Effector CD8-positive, alpha-beta T cell (primary cell): ENCODE measurements at regions not wholly inside any gene's neighbourhood (a gene's known extent, or its start where the extent isn't known, plus 50 kb on each side); places are given as distances from the start of the nearest gene placed in this dataset.

Experiments
- DNase-seq: peaks from one replicate; lab custom pipeline; 2025; lab: John Stamatoyannopoulos, UW

GRCh38 chr16:85376292-85377095 lies 236.6 kb upstream of the GSE1 start:
- DNase-seq = no peak

DNA sequence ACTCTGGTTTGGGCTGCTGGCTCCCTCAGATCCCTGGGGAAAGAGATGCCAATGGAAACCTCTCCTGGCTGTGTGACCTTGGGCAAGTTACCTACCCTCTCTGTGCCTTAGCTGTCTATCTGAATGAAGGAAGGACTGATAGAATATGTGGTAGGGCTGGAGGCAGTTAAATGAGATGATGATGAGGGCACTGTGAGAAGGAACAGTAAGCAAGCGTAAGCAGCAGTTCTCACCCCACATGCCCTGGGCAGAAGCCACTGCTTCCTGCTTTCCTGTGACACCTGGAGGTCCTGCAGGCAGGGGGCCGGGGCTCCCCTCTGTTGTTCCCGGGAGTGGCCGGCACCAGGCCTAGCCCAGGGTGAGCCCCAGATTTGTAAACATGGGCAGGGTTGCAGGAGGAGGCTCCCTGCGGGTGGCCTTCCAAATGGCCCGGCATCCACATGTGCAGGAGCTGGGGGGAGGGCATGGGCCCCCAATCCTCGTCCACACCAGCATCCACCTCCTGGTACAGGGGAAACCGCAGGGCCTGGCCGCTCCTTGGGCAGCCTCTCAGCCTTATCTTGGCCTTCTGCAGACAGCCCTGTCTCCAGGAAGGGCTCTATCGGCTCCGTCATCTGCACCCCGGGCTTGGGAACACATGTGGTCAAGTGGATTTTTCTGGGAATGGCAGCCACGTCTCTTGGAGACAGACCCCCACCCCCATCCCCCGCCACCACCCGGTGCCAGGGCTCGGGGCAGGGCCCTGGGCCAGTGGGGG lies 235.6 kb upstream of the GSE1 start:
- DNase-seq = no peak

DNA sequence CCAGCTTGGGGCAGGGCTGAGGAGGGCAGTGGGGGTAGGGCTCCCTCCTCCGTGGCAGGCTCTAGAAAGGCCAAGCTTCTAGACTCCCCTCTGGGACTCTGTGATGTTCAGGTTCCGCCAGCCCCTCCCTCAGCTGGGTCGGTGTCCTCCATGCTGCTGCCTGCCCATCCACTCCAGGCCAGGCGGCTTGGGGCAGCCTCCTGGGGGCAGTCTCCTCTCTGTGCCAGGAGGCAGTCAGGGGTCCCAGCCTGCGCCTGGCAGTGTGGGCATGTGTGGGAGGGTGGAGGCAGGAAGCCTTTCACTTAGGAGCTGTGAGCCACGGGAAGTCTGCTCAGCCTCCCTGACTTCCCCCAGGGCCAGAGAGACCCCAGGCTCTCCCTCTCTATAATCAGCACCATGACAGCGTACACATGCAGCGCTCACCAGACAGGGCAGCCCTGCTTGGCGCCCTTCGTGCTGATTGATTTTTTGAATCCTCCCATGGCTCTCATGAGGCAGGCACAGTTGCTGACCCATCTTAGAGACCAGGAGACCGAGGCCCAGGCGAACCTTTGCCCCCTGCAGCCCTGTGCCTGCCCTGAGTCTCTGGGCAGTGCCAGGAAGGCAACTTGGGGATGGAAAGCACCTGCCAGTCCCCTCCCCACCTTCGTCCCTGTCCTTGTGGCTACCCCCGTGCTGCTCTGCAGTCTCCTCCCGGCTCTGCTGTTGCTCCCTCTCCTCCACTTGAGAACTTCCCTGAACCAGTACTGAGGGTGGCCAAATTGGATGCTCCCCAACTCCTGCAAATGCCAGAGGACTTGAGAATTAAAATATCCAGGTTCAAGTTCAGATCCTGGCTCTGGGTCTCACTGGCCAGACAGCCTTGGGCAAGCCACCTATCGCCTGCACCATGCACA lies 234.7 kb upstream of the GSE1 start:
- no peak for DNase-seq

DNA sequence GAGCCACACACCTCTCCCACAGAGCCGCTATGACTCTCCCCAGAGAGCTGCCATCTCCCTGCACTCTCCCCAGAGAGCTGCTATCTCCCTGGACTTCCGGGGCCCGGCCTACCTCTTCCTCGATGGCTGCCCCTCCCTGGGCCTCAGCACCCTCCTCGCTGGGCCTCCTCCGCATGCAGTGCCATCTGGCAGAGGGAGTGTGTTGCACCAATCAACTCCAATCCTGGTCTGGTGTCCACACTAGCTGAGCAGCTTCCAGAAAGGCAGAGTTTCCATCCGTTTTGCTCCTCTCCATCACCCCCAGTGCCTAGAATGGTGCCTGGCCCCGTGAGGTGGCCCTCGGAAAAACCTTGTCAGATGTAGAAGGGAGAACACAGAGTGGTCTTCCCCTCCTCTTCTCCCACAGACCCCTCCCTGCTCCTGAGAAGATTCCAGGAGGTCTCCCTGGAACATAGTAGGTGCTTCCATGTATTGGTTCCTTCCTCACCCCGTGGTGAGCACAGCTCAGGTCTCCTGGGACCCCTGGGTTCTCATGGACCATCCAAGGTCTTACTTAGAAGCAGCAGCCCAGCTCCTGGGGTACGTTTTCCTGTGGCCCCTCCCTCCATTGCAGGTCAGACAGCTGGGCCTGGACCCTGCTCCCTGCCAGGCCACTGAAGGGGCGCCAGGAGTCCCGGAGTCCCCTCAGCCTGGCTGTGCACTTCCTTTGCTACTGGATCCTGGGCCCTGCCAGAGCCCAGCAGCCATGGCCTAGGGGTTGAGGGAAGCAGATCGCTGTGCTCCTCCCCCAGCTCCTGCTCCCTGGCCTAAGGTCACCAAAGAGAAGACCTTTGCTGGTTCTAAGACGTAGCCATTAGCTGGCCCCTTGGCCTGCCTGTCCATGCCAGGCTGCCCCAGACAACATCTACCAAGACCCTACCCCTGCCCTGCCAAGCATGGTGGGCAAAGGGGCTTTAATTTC lies 233.8 kb upstream of the GSE1 start:
- no peak for DNase-seq

GRCh38 chr16:85380002-85380395 lies 233.1 kb upstream of the GSE1 start:
- DNase-seq = no peak

GRCh38 chr16:85380905-85381737 lies 232.0 kb upstream of the GSE1 start:
- DNase-seq = no peak

DNA sequence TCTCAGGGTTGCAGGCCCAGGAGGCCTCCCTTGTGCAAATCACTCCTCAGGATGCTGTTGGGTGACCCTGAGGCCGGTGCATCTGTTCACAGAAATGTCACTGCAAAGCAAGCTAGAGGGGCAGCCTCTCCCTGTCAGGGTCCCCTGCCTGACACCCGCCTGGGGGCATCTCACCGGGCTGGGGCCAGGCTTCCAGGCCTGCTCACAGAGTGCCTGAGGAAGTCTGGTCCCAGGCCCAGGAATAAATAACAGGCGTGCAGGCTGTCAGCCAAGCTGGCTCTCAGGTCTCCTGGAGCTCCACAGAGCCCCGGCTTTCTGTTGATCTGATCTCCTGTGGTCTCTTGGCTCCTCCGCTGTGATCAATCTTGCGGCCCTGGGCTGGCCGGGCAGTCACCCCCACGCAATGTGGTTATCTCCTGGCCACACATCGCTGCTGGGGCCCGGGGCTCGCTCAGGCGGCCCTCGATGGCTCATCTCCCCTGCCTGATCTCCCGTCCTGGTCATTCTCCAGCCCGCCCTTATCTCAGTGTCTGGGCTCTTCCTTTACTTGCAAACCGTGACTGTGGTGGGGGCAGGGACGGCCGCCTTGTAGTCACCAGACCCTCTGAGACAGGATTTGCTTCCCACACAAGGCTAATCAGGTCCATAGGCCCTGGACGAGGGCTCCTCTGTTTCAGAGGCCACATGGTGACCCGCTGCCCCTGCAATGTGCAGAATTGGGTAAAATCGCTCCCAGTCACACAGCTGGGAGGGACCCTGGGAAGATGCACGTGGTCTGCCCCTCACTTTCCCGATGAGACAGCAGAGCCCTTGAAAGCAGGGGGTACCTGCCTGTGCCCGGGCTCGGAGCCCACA lies 231.2 kb upstream of the GSE1 start:
- no peak for DNase-seq

- no peak for DNase-seq
Measured at GRCh38 chr16:85382717-85383118, 230.4 kb upstream of the GSE1 start.

GRCh38 chr16:85383836-85384832 lies 229.0 kb upstream of the GSE1 start:
- no peak for DNase-seq

GRCh38 chr16:85384833-85385462 lies 228.2 kb upstream of the GSE1 start:
- DNase-seq = no peak

- no peak for DNase-seq
Measured at GRCh38 chr16:85385463-85386331, 227.4 kb upstream of the GSE1 start.

- no peak for DNase-seq
Measured at GRCh38 chr16:85386467-85387170, 226.5 kb upstream of the GSE1 start.

DNA sequence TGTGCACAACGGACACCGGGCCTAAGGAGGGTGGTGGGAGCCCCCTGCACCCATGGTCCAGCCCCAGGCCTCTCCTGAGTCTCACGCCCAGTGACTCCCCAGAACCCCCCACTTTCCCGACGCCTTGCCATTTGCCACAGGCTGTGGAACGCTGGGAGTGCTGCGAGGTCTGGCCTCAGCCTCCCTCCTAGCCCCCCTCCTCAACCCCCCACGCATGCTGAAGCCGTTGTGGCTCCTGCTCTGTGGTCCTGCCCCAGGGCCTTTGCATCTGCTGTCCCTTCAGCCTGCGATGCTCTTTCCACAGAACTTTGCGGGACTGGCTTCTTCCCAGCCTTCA lies 226.0 kb upstream of the GSE1 start:
- no peak for DNase-seq

GRCh38 chr16:85387731-85388295 lies 225.3 kb upstream of the GSE1 start:
- no peak for DNase-seq

DNA sequence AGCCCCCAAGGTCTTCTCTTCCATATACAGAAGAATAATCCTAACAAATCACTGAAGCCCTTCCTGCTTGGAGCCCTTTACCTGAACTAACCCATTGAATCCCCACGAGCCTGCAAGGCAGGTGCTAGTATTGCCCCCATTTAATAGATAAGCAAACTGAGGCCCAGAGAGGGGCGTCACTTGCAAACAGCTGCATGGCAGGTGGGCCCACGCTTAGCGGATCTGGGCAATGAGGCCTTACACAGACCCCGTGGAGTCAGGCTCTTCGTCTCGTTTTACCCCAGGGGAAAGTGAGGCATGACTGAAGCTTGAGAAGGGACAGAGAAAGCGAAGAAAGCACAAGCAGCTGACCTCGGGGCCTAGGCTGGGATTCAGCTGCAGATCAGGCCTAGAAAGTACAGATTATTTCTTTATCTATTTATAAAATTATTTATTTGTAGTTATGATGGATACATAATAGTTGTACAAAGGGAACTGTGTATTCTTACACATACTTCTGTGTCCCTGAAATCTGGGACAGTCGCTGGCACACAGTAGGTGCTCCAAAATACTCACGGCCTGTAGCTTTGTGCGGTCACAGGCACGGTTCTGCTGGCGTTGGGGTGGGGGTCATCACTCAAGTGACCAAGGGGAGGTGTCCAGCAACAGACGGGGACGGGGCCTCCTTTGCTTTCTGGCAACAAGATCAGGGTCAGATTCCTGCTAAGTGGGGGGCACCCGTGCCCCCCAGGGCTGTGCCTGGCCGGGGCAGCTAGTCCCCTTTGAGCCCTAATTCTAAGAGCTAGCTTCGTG lies 223.2 kb upstream of the GSE1 start:
- no peak for DNase-seq
